GM23338 (cell line): ENCODE measurements at regions not wholly inside any gene's neighbourhood (a gene's known extent, or its start where the extent isn't known, plus 50 kb on each side); places are given as distances from the start of the nearest gene placed in this dataset.

Source experiments
- CREB1 ChIP-seq: fragments of 250-450 bp; sonication (Bioruptor Pico); IDR thresholded peaks from 2 replicates; pipeline ENCODE4 v1.5.0; 2020; ENCODE audit warnings: low read depth, mild to moderate bottlenecking, moderate library complexity
- CTCF ChIP-seq, 2 experiments: fragments of 200-600 bp in 1 of 2; sonication (generic) in 1 of 2; conservative IDR thresholded peaks; 2 replicates each; pipeline versions ENCODE4 v1.5.1 to v1.6.1; 2016 to 2017; ENCODE audit warnings: antibody characterized with exemption in 2 of 2, low read depth in 2 of 2, mild to moderate bottlenecking in 2 of 2, moderate library complexity in 1 of 2
- ETS1 ChIP-seq: IDR thresholded peaks from 2 replicates; pipeline ENCODE4 v1.6.1; 2016; ENCODE audit warnings: antibody characterized with exemption
- EZH2 ChIP-seq: fragments of 200-600 bp; sonication (generic); IDR thresholded peaks from one replicate; pipeline ENCODE4 v1.8.0; 2017; ENCODE audit warnings: antibody characterized with exemption, mild to moderate bottlenecking, low read depth; ENCODE audit not compliant: unreplicated experiment
- EZH2phosphoT487 ChIP-seq: fragments of 200-600 bp; sonication (generic); IDR thresholded peaks from one replicate; pipeline ENCODE4 v1.8.1; 2018; ENCODE audit warnings: antibody characterized with exemption; ENCODE audit not compliant: unreplicated experiment
- JUNB ChIP-seq: IDR thresholded peaks from one replicate; pipeline ENCODE4 v1.6.1; 2016; ENCODE audit warnings: antibody characterized with exemption; ENCODE audit not compliant: unreplicated experiment
- POLR2AphosphoS5 ChIP-seq: IDR thresholded peaks from 2 replicates; pipeline ENCODE4 v1.6.1; 2016; ENCODE audit warnings: antibody characterized with exemption, low read depth
- REST ChIP-seq: IDR thresholded peaks from one replicate; pipeline ENCODE4 v1.6.1; 2018; ENCODE audit warnings: antibody characterized with exemption; ENCODE audit not compliant: unreplicated experiment
- STAT1 ChIP-seq: IDR thresholded peaks from one replicate; pipeline ENCODE4 v1.6.1; 2016; ENCODE audit warnings: antibody characterized with exemption; ENCODE audit not compliant: unreplicated experiment
- ZNF114 ChIP-seq: fragments of 250-450 bp; sonication (Bioruptor Pico); IDR thresholded peaks from 2 replicates; pipeline ENCODE4 v1.5.0; 2020; ENCODE audit warnings: mild to moderate bottlenecking, moderate library complexity
- ZNF331 ChIP-seq: fragments of 250-450 bp; sonication (Bioruptor Pico); IDR thresholded peaks from 2 replicates; pipeline ENCODE4 v1.5.0; 2020; ENCODE audit warnings: low read depth, mild to moderate bottlenecking, moderate library complexity
- ZNF462 ChIP-seq: fragments of 250-450 bp; sonication (Bioruptor Pico); IDR thresholded peaks from 2 replicates; pipeline ENCODE4 v1.5.0; 2020; ENCODE audit warnings: mild to moderate bottlenecking, moderate library complexity

- TF ChIP-seq CTCF (conservative IDR thresholded peaks at IDR 0.05; ENCODE audit: low read depth in 2 of 2), result no peak
- no peak for TF ChIP-seq EZH2phosphoT487
- no peak for TF ChIP-seq EZH2
- TF ChIP-seq ZNF331, result no peak
- TF ChIP-seq REST, result no peak
- TF ChIP-seq CREB1 (CRISPR knock-in tag), result no peak
- TF ChIP-seq POLR2AphosphoS5, result no peak
- TF ChIP-seq JUNB, result no peak
- TF ChIP-seq ETS1, result no peak
- no peak for TF ChIP-seq ZNF114 (CRISPR knock-in tag)
- TF ChIP-seq STAT1, result no peak
- no peak for TF ChIP-seq ZNF462 (CRISPR knock-in tag)
Observed at GRCh38 chrX:149207518-149207917, 297.6 kb downstream of the IDS start.
